ENCODE measurements at regions not wholly inside any gene's neighbourhood (a gene's known extent, or its start where the extent isn't known, plus 50 kb on each side); places are given as distances from the start of the nearest gene placed in this dataset.
A peak's percentile ranks its signal among the peaks of the same experiment; 100 is the strongest.

- Histone ChIP-seq H3K36me3 (ENCODE audit: control insufficient read depth, low read length) (no peaks in the 10 kb centered on the region), H3K9me3 (ENCODE audit: control insufficient read depth, insufficient read depth, low read length) (no peaks in the 10 kb centered on the region), H3K27ac (ENCODE audit: low read depth, low read length) (no peak overlapping the region), H3K9me2 (replicated peaks; ENCODE audit: control insufficient read depth, low read length) (no peaks in the 10 kb centered on the region), H3F3A (ENCODE audit: control insufficient read depth, insufficient read depth) (no peaks in the 10 kb centered on the region), H4K20me1 (ENCODE audit: control insufficient read depth, insufficient read depth, low read depth, low read length) (no peaks in the 10 kb centered on the region), H3K27me3 (ENCODE audit: control insufficient read depth, low read length) (no peaks in the 10 kb centered on the region), H3K79me2 (ENCODE audit: control insufficient read depth, low read length) (no peaks in the 10 kb centered on the region), H3K4me2 (ENCODE audit: low read length) (no peak overlapping the region), H3K4me3 (ENCODE audit: low read length) (no peak overlapping the region), H3K4me1 (ENCODE audit: control insufficient read depth, low read length) (no peaks in the 10 kb centered on the region)
- no peak for TF ChIP-seq EZH2phosphoT487 (IDR thresholded peaks at IDR 0.05; ENCODE audit: borderline replicate concordance, low read length)
- TF ChIP-seq CTCF (IDR thresholded peaks at IDR 0.05; ENCODE audit: low read depth, low read length, poor library complexity, severe bottlenecking), result no peak
These were observed 250.5 kb upstream of the PRKX start for GRCh38 chrX:3963980-3964379.

GRCh38 chrX:3962511-3963311, 249.3 kb upstream of the PRKX start:
- Histone ChIP-seq H3K36me3 (ENCODE audit: control insufficient read depth, low read length) (no peaks in the 10 kb centered on the region), H3K9me2 (replicated peaks; ENCODE audit: control insufficient read depth, low read length) (no peaks in the 10 kb centered on the region), H4K20me1 (ENCODE audit: control insufficient read depth, insufficient read depth, low read depth, low read length) (no peaks in the 10 kb centered on the region), H3K4me2 (ENCODE audit: low read length) (no peak overlapping the region), H3K27ac (ENCODE audit: low read depth, low read length) (no peak overlapping the region), H3K4me3 (ENCODE audit: low read length) (no peak overlapping the region), H3K79me2 (ENCODE audit: control insufficient read depth, low read length) (no peaks in the 10 kb centered on the region), H3K9me3 (ENCODE audit: control insufficient read depth, insufficient read depth, low read length) (no peaks in the 10 kb centered on the region), H3K27me3 (ENCODE audit: control insufficient read depth, low read length) (no peaks in the 10 kb centered on the region), H3F3A (ENCODE audit: control insufficient read depth, insufficient read depth) (no peaks in the 10 kb centered on the region), H3K4me1 (ENCODE audit: control insufficient read depth, low read length) (no peaks in the 10 kb centered on the region)
- TF ChIP-seq CTCF (IDR thresholded peaks at IDR 0.05; ENCODE audit: low read depth, low read length, poor library complexity, severe bottlenecking), result peak; percentile 61
- no peak for TF ChIP-seq EZH2phosphoT487 (IDR thresholded peaks at IDR 0.05; ENCODE audit: borderline replicate concordance, low read length)

GRCh38 chrX:3960952-3961351, 247.5 kb upstream of the PRKX start:
- no peaks in the 10 kb centered on the region for H3K9me3 ChIP-seq (ENCODE audit: control insufficient read depth, insufficient read depth, low read length)
- no peaks in the 10 kb centered on the region for H3K4me1 ChIP-seq (ENCODE audit: control insufficient read depth, low read length)
- no peaks in the 10 kb centered on the region for H4K20me1 ChIP-seq (ENCODE audit: control insufficient read depth, insufficient read depth, low read depth, low read length)
- H3K9me2 ChIP-seq (replicated peaks; ENCODE audit: control insufficient read depth, low read length), result no peaks in the 10 kb centered on the region
- H3K4me2 ChIP-seq (ENCODE audit: low read length), result no peak overlapping the region
- TF ChIP-seq EZH2phosphoT487 (IDR thresholded peaks at IDR 0.05; ENCODE audit: borderline replicate concordance, low read length), result no peak
- no peak for TF ChIP-seq CTCF (IDR thresholded peaks at IDR 0.05; ENCODE audit: low read depth, low read length, poor library complexity, severe bottlenecking)
- H3K27ac ChIP-seq (ENCODE audit: low read depth, low read length), result no peak overlapping the region
- H3K36me3 ChIP-seq (ENCODE audit: control insufficient read depth, low read length), result no peaks in the 10 kb centered on the region
- H3K27me3 ChIP-seq (ENCODE audit: control insufficient read depth, low read length), result no peaks in the 10 kb centered on the region
- no peak overlapping the region for H3K4me3 ChIP-seq (ENCODE audit: low read length)
- H3F3A ChIP-seq (ENCODE audit: control insufficient read depth, insufficient read depth), result no peaks in the 10 kb centered on the region
- no peaks in the 10 kb centered on the region for H3K79me2 ChIP-seq (ENCODE audit: control insufficient read depth, low read length)

Measured in DOHH2 (cell line).